ENCODE measurements at regions not wholly inside any gene's neighbourhood (a gene's known extent, or its start where the extent isn't known, plus 50 kb on each side); places are given as distances from the start of the nearest gene placed in this dataset.

DNA sequence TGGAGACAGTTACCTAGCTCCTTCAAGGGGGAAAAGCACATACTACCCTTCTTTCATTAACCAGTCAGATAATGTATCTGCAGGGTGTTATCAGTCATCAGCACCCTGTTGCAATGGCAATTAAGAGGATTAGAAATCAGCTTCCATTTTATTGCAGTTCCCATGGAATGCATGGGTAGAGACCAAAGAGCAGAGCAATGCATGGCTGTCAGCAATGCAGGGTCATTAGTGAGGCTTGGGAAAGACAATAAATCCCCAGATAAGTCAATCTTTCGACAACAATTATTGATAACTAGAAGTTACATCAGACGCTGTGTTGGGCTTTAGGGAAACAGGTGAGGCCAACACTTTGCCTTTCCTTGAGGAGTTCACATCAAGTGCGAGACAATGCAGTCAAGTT lies 150.9 kb downstream of the MAFB start:
- Histone ChIP-seq H3K4me3 (ENCODE audit: low read depth, low read length, poor library complexity, severe bottlenecking) (no peak overlapping the region), H3K4me1 (ENCODE audit: insufficient read depth, low read length, severe bottlenecking) (no peaks in the 10 kb centered on the region), H3K4me2 (ENCODE audit: low read length) (no peak overlapping the region), H3K9me2 (ENCODE audit: low read depth, low read length) (no peaks in the 10 kb centered on the region), H3K27me3 (ENCODE audit: insufficient read depth, low read length) (no peaks in the 10 kb centered on the region), H3F3A (ENCODE audit: insufficient read depth, low read length) (no peaks in the 10 kb centered on the region), H3K27ac (ENCODE audit: low read depth, low read length, poor library complexity, severe bottlenecking) (no peak overlapping the region), H3K9me3 (ENCODE audit: low read length) (no peaks in the 10 kb centered on the region), H3K36me3 (ENCODE audit: insufficient read depth, low read length) (no peaks in the 10 kb centered on the region), H4K20me1 (ENCODE audit: insufficient read depth, low read length) (no peaks in the 10 kb centered on the region), H2AFZ (ENCODE audit: low read length) (no peak overlapping the region), H3K9ac (ENCODE audit: low read length) (no peak overlapping the region), H3K79me2 (ENCODE audit: insufficient read depth, low read length) (no peaks in the 10 kb centered on the region)
- TF ChIP-seq, protein P1, sequence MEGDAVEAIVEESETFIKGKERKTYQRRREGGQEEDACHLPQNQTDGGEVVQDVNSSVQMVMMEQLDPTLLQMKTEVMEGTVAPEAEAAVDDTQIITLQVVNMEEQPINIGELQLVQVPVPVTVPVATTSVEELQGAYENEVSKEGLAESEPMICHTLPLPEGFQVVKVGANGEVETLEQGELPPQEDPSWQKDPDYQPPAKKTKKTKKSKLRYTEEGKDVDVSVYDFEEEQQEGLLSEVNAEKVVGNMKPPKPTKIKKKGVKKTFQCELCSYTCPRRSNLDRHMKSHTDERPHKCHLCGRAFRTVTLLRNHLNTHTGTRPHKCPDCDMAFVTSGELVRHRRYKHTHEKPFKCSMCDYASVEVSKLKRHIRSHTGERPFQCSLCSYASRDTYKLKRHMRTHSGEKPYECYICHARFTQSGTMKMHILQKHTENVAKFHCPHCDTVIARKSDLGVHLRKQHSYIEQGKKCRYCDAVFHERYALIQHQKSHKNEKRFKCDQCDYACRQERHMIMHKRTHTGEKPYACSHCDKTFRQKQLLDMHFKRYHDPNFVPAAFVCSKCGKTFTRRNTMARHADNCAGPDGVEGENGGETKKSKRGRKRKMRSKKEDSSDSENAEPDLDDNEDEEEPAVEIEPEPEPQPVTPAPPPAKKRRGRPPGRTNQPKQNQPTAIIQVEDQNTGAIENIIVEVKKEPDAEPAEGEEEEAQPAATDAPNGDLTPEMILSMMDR (IDR thresholded peaks at IDR 0.05; ENCODE audit: low read length) = no peak
- no peak for TF ChIP-seq EZH2 (IDR thresholded peaks at IDR 0.05; ENCODE audit: borderline replicate concordance, low read length)

DNA sequence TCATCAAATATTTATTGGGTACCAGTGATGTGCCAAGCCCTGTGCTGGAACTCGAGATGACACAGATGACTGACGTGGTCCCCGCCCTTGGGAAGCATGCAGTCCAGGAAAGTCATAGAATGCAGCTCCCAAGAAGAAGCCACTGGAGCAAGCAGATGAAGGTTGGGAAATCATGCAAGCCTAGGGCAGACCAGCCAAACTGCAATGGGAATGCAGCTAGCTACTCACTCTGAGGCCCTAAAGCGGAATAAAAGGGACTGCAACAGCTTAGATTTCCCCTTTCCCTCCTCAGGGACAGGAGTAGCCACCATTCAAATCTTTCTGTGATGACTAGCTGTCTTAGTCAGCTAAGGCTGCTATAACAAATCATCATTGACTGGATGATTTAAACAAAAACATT lies 152.2 kb downstream of the MAFB start:
- TF ChIP-seq EZH2 (IDR thresholded peaks at IDR 0.05; ENCODE audit: borderline replicate concordance, low read length) = no peak
- TF ChIP-seq, protein P1 (IDR thresholded peaks at IDR 0.05; ENCODE audit: low read length) = no peak
- Histone ChIP-seq H3K4me1 (ENCODE audit: insufficient read depth, low read length, severe bottlenecking) (no peaks in the 10 kb centered on the region), H3K79me2 (ENCODE audit: insufficient read depth, low read length) (no peaks in the 10 kb centered on the region), H3K9me2 (ENCODE audit: low read depth, low read length) (no peaks in the 10 kb centered on the region), H3K9me3 (ENCODE audit: low read length) (peaks cover 3% of the 10 kb centered on the region; the same call in 1 of the 2 replicates), H3K9ac (ENCODE audit: low read length) (no peak overlapping the region), H4K20me1 (ENCODE audit: insufficient read depth, low read length) (no peaks in the 10 kb centered on the region), H3K4me3 (ENCODE audit: low read depth, low read length, poor library complexity, severe bottlenecking) (no peak overlapping the region), H3K4me2 (ENCODE audit: low read length) (no peak overlapping the region), H3K27ac (ENCODE audit: low read depth, low read length, poor library complexity, severe bottlenecking) (no peak overlapping the region), H3F3A (ENCODE audit: insufficient read depth, low read length) (no peaks in the 10 kb centered on the region), H2AFZ (ENCODE audit: low read length) (no peak overlapping the region), H3K27me3 (ENCODE audit: insufficient read depth, low read length) (no peaks in the 10 kb centered on the region), H3K36me3 (ENCODE audit: insufficient read depth, low read length) (no peaks in the 10 kb centered on the region)

DNA sequence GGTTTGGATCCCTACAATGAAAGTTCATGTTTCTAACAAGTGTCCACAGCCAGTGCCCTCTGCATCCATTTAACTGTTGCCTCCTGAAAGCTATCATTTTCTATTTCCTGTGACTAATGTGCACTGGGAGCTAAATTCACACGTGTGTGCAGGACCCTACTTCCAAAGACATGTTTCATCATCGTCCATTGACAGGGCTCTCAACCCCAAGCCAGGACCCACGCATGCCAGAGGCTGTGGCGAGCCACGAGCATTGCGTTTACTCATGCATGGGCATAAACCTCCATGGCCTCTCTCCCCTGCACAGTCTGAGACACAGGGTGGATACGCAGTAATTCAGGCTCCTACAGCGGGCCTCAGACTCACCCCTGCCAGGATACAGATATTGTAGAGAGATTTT lies 153.2 kb downstream of the MAFB start:
- no peaks in the 10 kb centered on the region for H4K20me1 ChIP-seq (ENCODE audit: insufficient read depth, low read length)
- H3K9me2 ChIP-seq (ENCODE audit: low read depth, low read length) = no peaks in the 10 kb centered on the region

More for the DNA sequence above, 153.2 kb downstream of the MAFB start:
- Histone ChIP-seq H3K9ac (ENCODE audit: low read length) (no peak overlapping the region), H3K27me3 (ENCODE audit: insufficient read depth, low read length) (no peaks in the 10 kb centered on the region), H3K4me1 (ENCODE audit: insufficient read depth, low read length, severe bottlenecking) (no peaks in the 10 kb centered on the region), H3K4me3 (ENCODE audit: low read depth, low read length, poor library complexity, severe bottlenecking) (no peak overlapping the region), H3K36me3 (ENCODE audit: insufficient read depth, low read length) (no peaks in the 10 kb centered on the region), H3K79me2 (ENCODE audit: insufficient read depth, low read length) (no peaks in the 10 kb centered on the region), H3K27ac (ENCODE audit: low read depth, low read length, poor library complexity, severe bottlenecking) (no peak overlapping the region), H3F3A (ENCODE audit: insufficient read depth, low read length) (no peaks in the 10 kb centered on the region), H2AFZ (ENCODE audit: low read length) (no peak overlapping the region), H3K4me2 (ENCODE audit: low read length) (no peak overlapping the region), H3K9me3 (ENCODE audit: low read length) (peaks cover 8% of the 10 kb centered on the region; the same call in 1 of the 2 replicates)
- no peak for TF ChIP-seq EZH2 (IDR thresholded peaks at IDR 0.05; ENCODE audit: borderline replicate concordance, low read length)
- TF ChIP-seq, protein P1 (IDR thresholded peaks at IDR 0.05; ENCODE audit: low read length) = no peak
